OCI-LY7 (cell line): ENCODE measurements at regions not wholly inside any gene's neighbourhood (a gene's known extent, or its start where the extent isn't known, plus 50 kb on each side); places are given as distances from the start of the nearest gene placed in this dataset.

Source experiments
- EZH2phosphoT487 ChIP-seq: fragments of 200-600 bp; sonication (generic); IDR thresholded peaks from 2 replicates; pipeline ENCODE4 v1.6.1; 2018; ENCODE audit warnings: low read depth, borderline replicate concordance, mild to moderate bottlenecking, mixed run types, antibody characterized with exemption, low read length, moderate library complexity, mixed read lengths
- TF ChIP-seq, protein P1 (sequence below): fragments of 200-600 bp; sonication (generic); conservative IDR thresholded peaks from 2 replicates; pipeline ENCODE4 v1.5.1; 2014; ENCODE audit warnings: mild to moderate bottlenecking, antibody characterized with exemption, low read length, moderate library complexity, mixed read lengths

DNA sequence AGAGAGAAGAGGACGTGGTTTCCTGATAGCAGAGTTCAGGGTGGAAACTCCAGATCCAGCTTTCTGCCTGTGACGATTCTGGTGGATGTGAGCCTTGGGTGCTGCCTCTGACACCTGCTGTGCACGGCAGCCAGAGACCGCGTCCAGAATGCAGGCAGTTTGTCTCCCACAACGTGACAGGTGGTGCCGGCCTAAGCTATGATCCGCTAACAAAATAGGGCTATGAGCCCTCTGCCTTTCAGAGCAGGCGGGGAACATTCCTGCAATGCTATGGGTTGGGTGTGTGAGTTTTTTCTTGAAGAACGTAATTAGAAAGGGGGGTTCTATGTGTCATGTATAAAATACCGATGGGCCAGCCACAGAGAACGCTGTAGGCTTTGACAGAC, 297.3 kb upstream of the PRKCQ start:
- TF ChIP-seq, protein P1, sequence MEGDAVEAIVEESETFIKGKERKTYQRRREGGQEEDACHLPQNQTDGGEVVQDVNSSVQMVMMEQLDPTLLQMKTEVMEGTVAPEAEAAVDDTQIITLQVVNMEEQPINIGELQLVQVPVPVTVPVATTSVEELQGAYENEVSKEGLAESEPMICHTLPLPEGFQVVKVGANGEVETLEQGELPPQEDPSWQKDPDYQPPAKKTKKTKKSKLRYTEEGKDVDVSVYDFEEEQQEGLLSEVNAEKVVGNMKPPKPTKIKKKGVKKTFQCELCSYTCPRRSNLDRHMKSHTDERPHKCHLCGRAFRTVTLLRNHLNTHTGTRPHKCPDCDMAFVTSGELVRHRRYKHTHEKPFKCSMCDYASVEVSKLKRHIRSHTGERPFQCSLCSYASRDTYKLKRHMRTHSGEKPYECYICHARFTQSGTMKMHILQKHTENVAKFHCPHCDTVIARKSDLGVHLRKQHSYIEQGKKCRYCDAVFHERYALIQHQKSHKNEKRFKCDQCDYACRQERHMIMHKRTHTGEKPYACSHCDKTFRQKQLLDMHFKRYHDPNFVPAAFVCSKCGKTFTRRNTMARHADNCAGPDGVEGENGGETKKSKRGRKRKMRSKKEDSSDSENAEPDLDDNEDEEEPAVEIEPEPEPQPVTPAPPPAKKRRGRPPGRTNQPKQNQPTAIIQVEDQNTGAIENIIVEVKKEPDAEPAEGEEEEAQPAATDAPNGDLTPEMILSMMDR, result no peak
- TF ChIP-seq EZH2phosphoT487, result no peak
